ENCODE measurements at regions not wholly inside any gene's neighbourhood (a gene's known extent, or its start where the extent isn't known, plus 50 kb on each side); places are given as distances from the start of the nearest gene placed in this dataset.

GRCh38 chr11:123284454-123284853 is 89.4 kb upstream of the CLMP start:
- intact Hi-C loops (cut with micrococcal nuclease): no loop called here
- Mint-ChIP-seq H3K27ac (no peak overlapping the region), H3K4me1 (no peaks in the 10 kb centered on the region), H3K27me3 (peaks cover 60% of the 10 kb centered on the region), H3K9me3 (peaks cover 6% of the 10 kb centered on the region), H3K4me3 (no peak overlapping the region), H3K36me3 (ENCODE audit: low read depth) (no peaks in the 10 kb centered on the region)
- DNase-seq: no peak

GRCh38 chr11:123282597-123282996 is 87.5 kb upstream of the CLMP start:
- Mint-ChIP-seq H3K27ac (no peak overlapping the region), H3K4me3 (no peak overlapping the region), H3K36me3 (ENCODE audit: low read depth) (no peaks in the 10 kb centered on the region), H3K9me3 (peaks cover 6% of the 10 kb centered on the region), H3K27me3 (peaks cover 60% of the 10 kb centered on the region), H3K4me1 (no peaks in the 10 kb centered on the region)
- DNase-seq: no peak
- intact Hi-C loops (cut with micrococcal nuclease): no loop called here

GRCh38 chr11:123273616-123274015 is 78.6 kb upstream of the CLMP start:
- intact Hi-C loops (cut with micrococcal nuclease): no loop called here
- Mint-ChIP-seq H3K27ac (no peak overlapping the region), H3K4me3 (no peak overlapping the region), H3K4me1 (no peaks in the 10 kb centered on the region), H3K27me3 (peaks cover 22% of the 10 kb centered on the region), H3K9me3 (no peaks in the 10 kb centered on the region), H3K36me3 (ENCODE audit: low read depth) (no peaks in the 10 kb centered on the region)
- DNase-seq: no peak

GRCh38 chr11:123272565-123272964 is 77.5 kb upstream of the CLMP start:
- no peak overlapping the region for H3K27ac Mint-ChIP-seq
- H3K36me3 Mint-ChIP-seq (ENCODE audit: low read depth): no peaks in the 10 kb centered on the region
- intact Hi-C loops (cut with micrococcal nuclease): no loop called here

GRCh38 chr11:123268156-123268555 is 73.1 kb upstream of the CLMP start:
- no peak overlapping the region for H3K4me3 Mint-ChIP-seq

More at GRCh38 chr11:123272565-123272964, 77.5 kb upstream of the CLMP start:
- H3K27me3 Mint-ChIP-seq: peaks cover 15% of the 10 kb centered on the region
- peaks cover 4% of the 10 kb centered on the region for H3K4me1 Mint-ChIP-seq
- DNase-seq: no peak
- H3K4me3 Mint-ChIP-seq: no peak overlapping the region
- H3K9me3 Mint-ChIP-seq: no peaks in the 10 kb centered on the region

GRCh38 chr11:123265951-123266350 is 70.9 kb upstream of the CLMP start:
- H3K36me3 Mint-ChIP-seq (ENCODE audit: low read depth): no peaks in the 10 kb centered on the region
- H3K27ac Mint-ChIP-seq: no peak overlapping the region
- H3K9me3 Mint-ChIP-seq: no peaks in the 10 kb centered on the region
- intact Hi-C loops (cut with micrococcal nuclease): no loop called here
- H3K4me1 Mint-ChIP-seq: peaks cover 16% of the 10 kb centered on the region
- H3K27me3 Mint-ChIP-seq: peaks cover 33% of the 10 kb centered on the region
- no peak for DNase-seq
- H3K4me3 Mint-ChIP-seq: no peak overlapping the region

More at GRCh38 chr11:123268156-123268555, 73.1 kb upstream of the CLMP start:
- intact Hi-C loops (cut with micrococcal nuclease): no loop called here
- Mint-ChIP-seq H3K4me1 (peaks cover 13% of the 10 kb centered on the region), H3K27ac (no peak overlapping the region), H3K27me3 (peaks cover 30% of the 10 kb centered on the region), H3K36me3 (ENCODE audit: low read depth) (no peaks in the 10 kb centered on the region), H3K9me3 (no peaks in the 10 kb centered on the region)
- no peak for DNase-seq

GRCh38 chr11:123264431-123264780 is 69.4 kb upstream of the CLMP start:
- Mint-ChIP-seq H3K27me3 (peaks cover 32% of the 10 kb centered on the region), H3K4me1 (peaks cover 16% of the 10 kb centered on the region), H3K9me3 (no peaks in the 10 kb centered on the region), H3K4me3 (no peak overlapping the region), H3K27ac (no peak overlapping the region), H3K36me3 (ENCODE audit: low read depth) (no peaks in the 10 kb centered on the region)
- DNase-seq: no peak
- intact Hi-C loops (cut with micrococcal nuclease): no loop called here

- Mint-ChIP-seq H3K9me3 (no peaks in the 10 kb centered on the region), H3K4me3 (no peak overlapping the region), H3K27ac (no peak overlapping the region), H3K4me1 (peaks cover 12% of the 10 kb centered on the region), H3K27me3 (peaks cover 37% of the 10 kb centered on the region), H3K36me3 (ENCODE audit: low read depth) (no peaks in the 10 kb centered on the region)
- peak; percentile 92 for DNase-seq
- intact Hi-C loops (cut with micrococcal nuclease): loop anchor here (1.0 kb wide), 1 partner anchor 150 kb away; no protein-coding TSS in a partner anchor
Observed at GRCh38 chr11:123261345-123262106, 66.5 kb upstream of the CLMP start.

GRCh38 chr11:123260511-123261211 is 65.6 kb upstream of the CLMP start:
- no peak overlapping the region for H3K4me3 Mint-ChIP-seq
- intact Hi-C loops (cut with micrococcal nuclease): loop anchor here (1.0 kb wide), 1 partner anchor 149 kb away; no protein-coding TSS in a partner anchor
- H3K27ac Mint-ChIP-seq: no peak overlapping the region

GRCh38 chr11:123258877-123259276 is 63.8 kb upstream of the CLMP start:
- DNase-seq: no peak
- H3K4me3 Mint-ChIP-seq: no peak overlapping the region
- no peaks in the 10 kb centered on the region for H3K9me3 Mint-ChIP-seq
- peaks cover 27% of the 10 kb centered on the region for H3K27me3 Mint-ChIP-seq
- H3K36me3 Mint-ChIP-seq (ENCODE audit: low read depth): no peaks in the 10 kb centered on the region
- H3K4me1 Mint-ChIP-seq: peaks cover 4% of the 10 kb centered on the region
- no peak overlapping the region for H3K27ac Mint-ChIP-seq
- intact Hi-C loops (cut with micrococcal nuclease): no loop called here

More at GRCh38 chr11:123260511-123261211, 65.6 kb upstream of the CLMP start:
- no peaks in the 10 kb centered on the region for H3K9me3 Mint-ChIP-seq
- DNase-seq: no peak
- H3K27me3 Mint-ChIP-seq: peaks cover 36% of the 10 kb centered on the region
- peaks cover 12% of the 10 kb centered on the region for H3K4me1 Mint-ChIP-seq
- H3K36me3 Mint-ChIP-seq (ENCODE audit: low read depth): no peaks in the 10 kb centered on the region

- Mint-ChIP-seq H3K9me3 (no peaks in the 10 kb centered on the region), H3K27me3 (peaks cover 27% of the 10 kb centered on the region), H3K4me3 (no peak overlapping the region), H3K27ac (no peak overlapping the region), H3K4me1 (peaks cover 3% of the 10 kb centered on the region), H3K36me3 (ENCODE audit: low read depth) (no peaks in the 10 kb centered on the region)
- DNase-seq: no peak
- intact Hi-C loops (cut with micrococcal nuclease): no loop called here
Observed at GRCh38 chr11:123257370-123257769, 62.3 kb upstream of the CLMP start.

GRCh38 chr11:123255909-123256308 is 60.9 kb upstream of the CLMP start:
- DNase-seq: no peak
- Mint-ChIP-seq H3K27ac (no peak overlapping the region), H3K4me1 (no peaks in the 10 kb centered on the region), H3K9me3 (no peaks in the 10 kb centered on the region), H3K4me3 (no peak overlapping the region), H3K36me3 (ENCODE audit: low read depth) (no peaks in the 10 kb centered on the region), H3K27me3 (peaks cover 32% of the 10 kb centered on the region)
- intact Hi-C loops (cut with micrococcal nuclease): no loop called here

- intact Hi-C loops (cut with micrococcal nuclease): no loop called here
- no peak overlapping the region for H3K4me3 Mint-ChIP-seq
- H3K36me3 Mint-ChIP-seq (ENCODE audit: low read depth): no peaks in the 10 kb centered on the region
- DNase-seq: no peak
- peaks cover 41% of the 10 kb centered on the region for H3K27me3 Mint-ChIP-seq
- H3K4me1 Mint-ChIP-seq: no peaks in the 10 kb centered on the region
- H3K9me3 Mint-ChIP-seq: no peaks in the 10 kb centered on the region
- H3K27ac Mint-ChIP-seq: no peak overlapping the region
Observed at GRCh38 chr11:123254357-123254756, 59.3 kb upstream of the CLMP start.

- Mint-ChIP-seq H3K4me3 (no peak overlapping the region), H3K4me1 (no peaks in the 10 kb centered on the region), H3K27ac (no peak overlapping the region), H3K27me3 (peaks cover 43% of the 10 kb centered on the region), H3K36me3 (ENCODE audit: low read depth) (no peaks in the 10 kb centered on the region), H3K9me3 (no peaks in the 10 kb centered on the region)
- no peak for DNase-seq
- intact Hi-C loops (cut with micrococcal nuclease): no loop called here
Observed at GRCh38 chr11:123253911-123254310, 58.9 kb upstream of the CLMP start.
